Kidney epithelial cell (primary cell): ENCODE measurements at regions not wholly inside any gene's neighbourhood (a gene's known extent, or its start where the extent isn't known, plus 50 kb on each side); places are given as distances from the start of the nearest gene placed in this dataset.

Experiments used
- DNase-seq: peaks from one replicate; pipeline ENCODE4 v3.0.0-alpha.2; 2010; ENCODE audit warnings: low read depth
- H3K27me3 ChIP-seq: 2 replicates; pipeline ENCODE4 v1.6.0; 2011; ENCODE audit warnings: low read length; ENCODE audit not compliant: control insufficient read depth, insufficient read depth
- H3K36me3 ChIP-seq: 2 replicates; pipeline ENCODE4 v1.5.1; 2011; ENCODE audit warnings: low read length; ENCODE audit not compliant: control insufficient read depth, insufficient read depth
- H3K4me3 ChIP-seq: 2 replicates; pipeline ENCODE4 v1.5.1; 2011; ENCODE audit warnings: low read depth, mild to moderate bottlenecking, control low read depth, low read length
- CTCF ChIP-seq: IDR thresholded peaks from 2 replicates; pipeline ENCODE4 v1.5.1; 2011; ENCODE audit warnings: mild to moderate bottlenecking, moderate library complexity, low read length, control low read depth, inconsistent platforms; ENCODE audit not compliant: insufficient read depth, poor library complexity, severe bottlenecking

- H3K27me3 ChIP-seq, result no peaks in the 10 kb centered on the region
- no peak for TF ChIP-seq CTCF
- no peaks in the 10 kb centered on the region for H3K36me3 ChIP-seq
- H3K4me3 ChIP-seq, result no peak overlapping the region
- no peak for DNase-seq
These were observed 238.1 kb upstream of the NXPH2 start for GRCh38 chr2:139018252-139018651.

- no peak for DNase-seq
- H3K27me3 ChIP-seq, result no peaks in the 10 kb centered on the region
- H3K36me3 ChIP-seq, result no peaks in the 10 kb centered on the region
- no peak for TF ChIP-seq CTCF
- no peak overlapping the region for H3K4me3 ChIP-seq
These were observed 226.9 kb upstream of the NXPH2 start for GRCh38 chr2:139007130-139007529.

DNA sequence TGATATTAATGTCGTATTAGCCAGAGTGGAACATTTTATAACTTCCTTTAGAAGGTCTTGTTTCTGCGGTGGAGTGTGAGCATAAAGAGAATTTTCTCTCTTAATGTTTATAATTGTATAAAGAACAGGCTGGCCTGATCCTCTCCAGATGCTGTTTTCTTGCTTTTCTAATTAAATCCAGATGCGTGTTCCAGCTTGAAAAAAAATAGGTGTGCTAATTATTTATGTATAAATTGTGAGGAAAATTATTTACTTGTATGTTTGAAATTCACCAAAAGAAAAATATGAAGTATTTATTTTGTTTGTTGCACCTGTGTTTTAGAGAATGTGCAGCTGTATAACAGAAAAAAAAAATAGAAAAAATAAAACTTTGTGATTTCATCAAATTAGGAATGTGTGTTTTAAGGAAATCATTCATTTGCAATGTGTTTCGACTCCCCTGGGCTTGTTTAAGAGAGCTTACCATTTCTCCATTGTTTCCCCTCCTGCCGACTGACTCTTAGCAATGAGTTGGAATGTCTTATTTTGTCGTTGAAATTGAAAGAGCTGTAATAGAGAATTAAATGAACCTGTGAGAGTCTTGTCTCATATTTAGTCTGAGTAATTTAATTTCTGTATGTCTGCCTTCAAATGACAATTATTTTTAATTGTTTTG lies 220.1 kb upstream of the NXPH2 start:
- Histone ChIP-seq H3K36me3 (no peaks in the 10 kb centered on the region), H3K4me3 (no peak overlapping the region), H3K27me3 (no peaks in the 10 kb centered on the region)
- no peak for TF ChIP-seq CTCF
- DNase-seq, result no peak

- no peaks in the 10 kb centered on the region for H3K27me3 ChIP-seq
- no peak for TF ChIP-seq CTCF
- no peaks in the 10 kb centered on the region for H3K36me3 ChIP-seq
- H3K4me3 ChIP-seq, result no peak overlapping the region
- peak; percentile 48 for DNase-seq
These were observed 217.8 kb upstream of the NXPH2 start for GRCh38 chr2:138997856-138998517.

DNA sequence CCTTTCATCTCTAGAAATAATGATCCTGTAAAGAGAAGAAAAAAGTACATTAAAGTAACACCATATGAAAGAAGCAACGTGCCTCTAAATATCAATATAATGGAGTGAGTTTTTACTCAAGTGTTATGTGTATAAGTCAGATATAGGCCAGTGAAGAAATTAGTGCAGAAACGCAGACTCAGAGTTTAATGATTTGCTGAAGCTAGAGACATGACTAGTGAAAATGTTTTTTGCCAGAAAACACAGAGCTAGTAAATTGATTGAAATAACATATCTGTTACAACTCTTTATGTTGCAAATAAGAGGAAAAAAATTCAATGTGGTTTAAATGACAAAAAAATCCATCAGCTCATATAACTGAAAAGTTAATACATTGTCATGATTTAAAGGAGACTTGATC lies 217.2 kb upstream of the NXPH2 start:
- no peak for TF ChIP-seq CTCF
- H3K36me3 ChIP-seq, result no peaks in the 10 kb centered on the region
- DNase-seq, result peak; percentile 12
- no peaks in the 10 kb centered on the region for H3K27me3 ChIP-seq
- no peak overlapping the region for H3K4me3 ChIP-seq

DNA sequence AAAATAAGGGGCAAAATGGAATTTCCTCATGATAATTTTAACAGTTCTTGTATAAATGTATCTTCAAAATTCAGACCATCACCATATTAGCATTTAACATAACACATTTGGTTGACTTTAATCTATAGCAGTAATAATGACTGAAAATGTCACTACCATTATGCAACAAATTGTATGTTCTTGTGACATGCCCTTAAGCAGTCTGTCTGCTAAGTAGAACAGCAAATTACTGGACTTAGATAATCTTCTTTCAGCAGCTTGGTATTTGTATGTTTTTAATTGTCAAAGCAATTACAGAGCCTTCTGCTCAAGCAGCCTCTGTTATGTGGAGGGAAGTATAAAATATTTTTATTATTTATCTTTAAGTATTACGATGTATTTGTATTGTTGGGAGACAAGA lies 214.3 kb upstream of the NXPH2 start:
- no peaks in the 10 kb centered on the region for H3K27me3 ChIP-seq
- no peaks in the 10 kb centered on the region for H3K36me3 ChIP-seq
- DNase-seq, result no peak
- TF ChIP-seq CTCF, result no peak
- no peak overlapping the region for H3K4me3 ChIP-seq
